ENCODE measurements at regions not wholly inside any gene's neighbourhood (a gene's known extent, or its start where the extent isn't known, plus 50 kb on each side); places are given as distances from the start of the nearest gene placed in this dataset.

GRCh38 chr5:166523206-166523605 is 1768.2 kb upstream of the WWC1 start:
- TF ChIP-seq, protein P1, sequence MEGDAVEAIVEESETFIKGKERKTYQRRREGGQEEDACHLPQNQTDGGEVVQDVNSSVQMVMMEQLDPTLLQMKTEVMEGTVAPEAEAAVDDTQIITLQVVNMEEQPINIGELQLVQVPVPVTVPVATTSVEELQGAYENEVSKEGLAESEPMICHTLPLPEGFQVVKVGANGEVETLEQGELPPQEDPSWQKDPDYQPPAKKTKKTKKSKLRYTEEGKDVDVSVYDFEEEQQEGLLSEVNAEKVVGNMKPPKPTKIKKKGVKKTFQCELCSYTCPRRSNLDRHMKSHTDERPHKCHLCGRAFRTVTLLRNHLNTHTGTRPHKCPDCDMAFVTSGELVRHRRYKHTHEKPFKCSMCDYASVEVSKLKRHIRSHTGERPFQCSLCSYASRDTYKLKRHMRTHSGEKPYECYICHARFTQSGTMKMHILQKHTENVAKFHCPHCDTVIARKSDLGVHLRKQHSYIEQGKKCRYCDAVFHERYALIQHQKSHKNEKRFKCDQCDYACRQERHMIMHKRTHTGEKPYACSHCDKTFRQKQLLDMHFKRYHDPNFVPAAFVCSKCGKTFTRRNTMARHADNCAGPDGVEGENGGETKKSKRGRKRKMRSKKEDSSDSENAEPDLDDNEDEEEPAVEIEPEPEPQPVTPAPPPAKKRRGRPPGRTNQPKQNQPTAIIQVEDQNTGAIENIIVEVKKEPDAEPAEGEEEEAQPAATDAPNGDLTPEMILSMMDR (IDR thresholded peaks at IDR 0.05; ENCODE audit: low read depth, low read length), result no peak
- no peak for TF ChIP-seq POLR2A (IDR thresholded peaks at IDR 0.05; ENCODE audit: extremely low read depth, insufficient read length)

All from NB4 (cell line).